Esophagus squamous epithelium (tissue), 4 donors: ENCODE measurements at regions not wholly inside any gene's neighbourhood (a gene's known extent, or its start where the extent isn't known, plus 50 kb on each side); places are given as distances from the start of the nearest gene placed in this dataset.

Experiments used
- POLR2A ChIP-seq, 4 donors: fragments of 450-650 bp; IDR thresholded peaks; one replicate each; pipeline ENCODE4 v1.6.1; 2017; ENCODE audit warnings: antibody characterized with exemption in 4 of 4, mild to moderate bottlenecking in 4 of 4, moderate library complexity in 3 of 4
- TF ChIP-seq, protein P1 (sequence below), 6 experiments: fragments of 450-650 bp in 4 of 6; fragments of 200-600 bp in 2 of 6; sonication (generic) in 2 of 6; IDR thresholded peaks; one replicate each; pipeline ENCODE4 v1.5.1; 2016 to 2019; ENCODE audit warnings: antibody characterized with exemption in 6 of 6, mild to moderate bottlenecking in 4 of 6, moderate library complexity in 4 of 6

DNA sequence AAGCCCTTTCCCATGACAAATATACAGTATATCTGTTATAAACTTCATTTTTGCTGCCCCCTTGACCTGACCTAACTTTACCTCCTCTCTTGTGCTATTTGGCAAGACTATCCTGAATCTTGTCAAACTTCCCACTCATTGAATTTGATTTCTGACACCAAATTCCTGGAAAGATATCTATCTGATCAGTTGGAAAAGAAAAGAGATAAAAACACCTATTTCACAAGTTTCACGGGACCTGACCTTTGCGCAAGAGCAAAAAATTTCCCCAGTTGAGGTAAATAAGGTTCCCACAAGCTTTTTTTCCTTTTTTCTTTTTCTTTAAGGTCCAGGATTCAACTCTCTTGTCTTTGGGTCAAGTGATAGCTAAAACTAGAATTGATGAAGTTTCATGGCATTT is 189.2 kb upstream of the LPP start:
- TF ChIP-seq POLR2A (IDR thresholded peaks at IDR 0.05), result no peak
- TF ChIP-seq, protein P1, sequence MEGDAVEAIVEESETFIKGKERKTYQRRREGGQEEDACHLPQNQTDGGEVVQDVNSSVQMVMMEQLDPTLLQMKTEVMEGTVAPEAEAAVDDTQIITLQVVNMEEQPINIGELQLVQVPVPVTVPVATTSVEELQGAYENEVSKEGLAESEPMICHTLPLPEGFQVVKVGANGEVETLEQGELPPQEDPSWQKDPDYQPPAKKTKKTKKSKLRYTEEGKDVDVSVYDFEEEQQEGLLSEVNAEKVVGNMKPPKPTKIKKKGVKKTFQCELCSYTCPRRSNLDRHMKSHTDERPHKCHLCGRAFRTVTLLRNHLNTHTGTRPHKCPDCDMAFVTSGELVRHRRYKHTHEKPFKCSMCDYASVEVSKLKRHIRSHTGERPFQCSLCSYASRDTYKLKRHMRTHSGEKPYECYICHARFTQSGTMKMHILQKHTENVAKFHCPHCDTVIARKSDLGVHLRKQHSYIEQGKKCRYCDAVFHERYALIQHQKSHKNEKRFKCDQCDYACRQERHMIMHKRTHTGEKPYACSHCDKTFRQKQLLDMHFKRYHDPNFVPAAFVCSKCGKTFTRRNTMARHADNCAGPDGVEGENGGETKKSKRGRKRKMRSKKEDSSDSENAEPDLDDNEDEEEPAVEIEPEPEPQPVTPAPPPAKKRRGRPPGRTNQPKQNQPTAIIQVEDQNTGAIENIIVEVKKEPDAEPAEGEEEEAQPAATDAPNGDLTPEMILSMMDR (IDR thresholded peaks at IDR 0.05), result no peak
